GM03348 (cell line): ENCODE measurements at regions not wholly inside any gene's neighbourhood (a gene's known extent, or its start where the extent isn't known, plus 50 kb on each side); places are given as distances from the start of the nearest gene placed in this dataset.
A peak's percentile ranks its signal among the peaks of the same experiment; 100 is the strongest.
"Not testable (repeated sequence)": the region's sequence is repeated elsewhere in the genome, so short reads cannot be mapped to it uniquely, and the experiment has no call there.

Experiments used
- DNase-seq: peaks from one replicate; pipeline ENCODE4 v3.0.0; 2012; ENCODE audit warnings: low spot score

DNA sequence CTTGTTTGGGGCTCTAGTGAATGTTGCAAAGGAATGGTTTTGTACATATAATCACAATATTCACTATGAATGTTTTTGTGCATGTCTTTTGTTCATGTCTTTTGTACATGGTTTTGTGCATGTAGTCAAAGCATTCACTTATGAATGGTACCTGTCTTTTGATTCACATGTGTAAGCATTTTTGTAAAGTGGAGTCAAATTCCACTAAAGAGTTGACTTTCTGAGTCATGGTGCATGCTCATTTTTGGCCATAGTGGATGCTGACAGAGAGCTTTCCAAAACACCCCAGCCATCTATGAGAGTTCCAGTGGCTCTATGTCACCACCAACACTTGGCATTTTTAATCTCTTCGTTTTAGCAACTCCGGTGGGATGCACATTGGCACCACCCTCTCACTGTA, 1185.9 kb upstream of the TMEM132C start:
- no peak for DNase-seq

DNA sequence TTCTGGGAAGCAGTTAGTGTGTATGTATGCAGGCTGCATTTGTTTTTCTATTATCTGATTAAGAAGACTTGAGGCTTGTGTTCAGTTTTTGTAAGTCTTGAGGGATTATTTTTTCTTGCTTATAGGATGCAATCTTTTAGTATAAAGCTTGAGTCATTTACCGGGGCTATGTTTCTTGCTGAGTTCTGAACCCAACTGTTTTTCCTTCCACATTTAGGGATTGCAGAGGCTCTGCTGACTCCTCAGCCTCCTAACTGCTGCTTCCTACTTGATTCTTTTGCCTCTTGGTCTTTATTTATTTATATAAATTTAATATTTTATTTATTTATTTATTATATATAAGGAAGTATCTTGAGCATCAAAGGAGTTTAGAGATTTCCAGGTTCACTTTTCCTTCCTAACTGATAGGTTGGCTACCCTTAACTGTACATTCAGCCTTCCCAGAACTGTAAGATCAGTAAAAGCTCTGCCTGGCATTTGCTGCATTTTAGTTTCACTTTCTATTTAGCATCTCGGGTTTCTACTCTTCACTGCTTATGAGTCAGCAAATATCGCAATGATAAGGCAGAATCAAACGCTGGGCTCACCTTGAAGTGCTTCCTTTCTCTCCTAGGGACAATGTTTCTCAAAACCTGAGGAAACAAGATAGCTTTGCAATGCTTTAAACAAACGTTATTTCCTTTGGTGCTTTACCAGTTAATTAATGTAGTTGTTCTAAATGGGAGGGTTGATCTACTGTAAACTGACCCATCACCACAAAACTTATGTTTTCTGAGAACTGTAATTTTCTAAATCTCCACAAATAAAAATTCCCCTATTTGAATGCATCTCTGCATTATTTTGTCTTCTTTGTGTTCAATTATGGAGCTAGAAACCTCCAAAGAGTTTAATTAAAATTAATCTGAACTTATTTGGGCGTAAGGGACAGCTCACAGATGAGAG, 1183.7 kb upstream of the TMEM132C start:
- peak; percentile 64 for DNase-seq

DNA sequence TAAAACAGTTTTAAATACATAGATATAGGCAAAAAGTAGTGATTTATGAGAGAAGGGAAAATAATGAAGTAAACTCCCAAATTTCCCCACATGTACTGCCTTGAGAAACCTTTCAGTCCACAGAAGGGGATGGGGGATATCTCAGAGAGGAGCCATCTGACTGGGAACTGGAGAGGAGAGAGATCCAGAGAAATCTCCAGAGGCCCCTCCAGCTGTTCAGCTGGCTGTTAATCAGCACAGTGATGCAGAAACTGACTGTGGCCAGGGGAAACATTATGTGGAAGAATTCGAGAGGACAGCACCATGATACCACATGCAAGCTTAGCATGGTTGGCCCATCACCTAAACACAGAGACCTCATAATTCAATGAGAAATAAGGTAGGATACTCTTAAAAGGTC, 1165.9 kb upstream of the TMEM132C start:
- no peak for DNase-seq

DNA sequence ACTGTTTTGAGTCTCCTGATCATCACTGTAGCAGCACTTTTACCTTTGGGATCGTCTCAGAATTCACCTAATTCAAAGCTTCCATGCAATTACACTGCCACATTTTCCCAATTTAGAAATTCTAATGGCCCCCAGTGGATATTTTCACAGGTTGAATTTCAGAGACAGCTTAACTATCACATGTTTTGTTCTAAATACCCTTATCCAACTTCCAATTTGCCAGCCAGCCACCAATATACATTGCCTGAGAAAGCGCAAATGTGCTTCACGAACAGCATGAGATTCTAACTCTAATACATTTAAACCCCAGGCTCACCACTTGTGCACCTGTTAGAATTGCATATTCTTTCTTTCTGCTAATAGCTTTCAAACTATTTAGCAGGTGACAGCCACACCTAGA, 1160.9 kb upstream of the TMEM132C start:
- no peak for DNase-seq

DNA sequence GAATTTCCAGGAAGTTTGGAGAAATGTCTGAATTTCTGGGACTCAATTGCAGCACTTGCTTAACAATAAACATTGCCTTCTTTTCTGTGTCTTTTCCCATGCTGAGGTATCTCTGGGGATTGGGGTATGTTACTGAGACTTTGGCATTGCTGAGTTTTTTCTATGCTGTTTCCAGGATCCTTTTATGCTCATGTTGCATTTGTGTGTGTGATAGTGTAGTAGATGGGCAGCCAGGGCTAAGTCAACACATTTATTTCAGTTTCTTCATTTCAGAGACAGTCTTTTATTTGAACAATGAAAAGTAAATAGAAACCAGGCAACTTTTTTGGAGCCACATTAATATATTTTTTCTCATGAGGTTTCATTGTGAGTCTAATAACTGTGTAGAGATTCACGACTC, 1160.3 kb upstream of the TMEM132C start:
- DNase-seq, result no peak

DNA sequence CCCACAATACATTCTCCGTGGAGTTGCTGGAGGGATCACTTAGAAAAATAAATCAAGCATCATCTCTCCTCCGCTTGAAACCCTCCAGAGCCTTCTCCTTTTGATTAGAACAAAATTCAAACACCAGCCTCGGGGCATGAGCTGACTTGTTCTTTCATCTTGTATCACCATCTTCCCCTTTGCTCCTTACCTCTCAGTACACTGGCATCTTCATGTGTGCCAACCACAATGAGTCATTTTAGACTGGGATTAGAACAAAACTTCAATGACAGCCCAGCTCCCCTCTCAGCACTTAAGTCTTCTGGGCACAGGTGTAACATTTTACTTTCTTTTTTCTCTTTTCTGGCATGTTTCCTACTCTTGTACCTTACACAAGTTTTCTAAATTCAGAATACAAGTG, 1159.2 kb upstream of the TMEM132C start:
- no peak for DNase-seq

DNA sequence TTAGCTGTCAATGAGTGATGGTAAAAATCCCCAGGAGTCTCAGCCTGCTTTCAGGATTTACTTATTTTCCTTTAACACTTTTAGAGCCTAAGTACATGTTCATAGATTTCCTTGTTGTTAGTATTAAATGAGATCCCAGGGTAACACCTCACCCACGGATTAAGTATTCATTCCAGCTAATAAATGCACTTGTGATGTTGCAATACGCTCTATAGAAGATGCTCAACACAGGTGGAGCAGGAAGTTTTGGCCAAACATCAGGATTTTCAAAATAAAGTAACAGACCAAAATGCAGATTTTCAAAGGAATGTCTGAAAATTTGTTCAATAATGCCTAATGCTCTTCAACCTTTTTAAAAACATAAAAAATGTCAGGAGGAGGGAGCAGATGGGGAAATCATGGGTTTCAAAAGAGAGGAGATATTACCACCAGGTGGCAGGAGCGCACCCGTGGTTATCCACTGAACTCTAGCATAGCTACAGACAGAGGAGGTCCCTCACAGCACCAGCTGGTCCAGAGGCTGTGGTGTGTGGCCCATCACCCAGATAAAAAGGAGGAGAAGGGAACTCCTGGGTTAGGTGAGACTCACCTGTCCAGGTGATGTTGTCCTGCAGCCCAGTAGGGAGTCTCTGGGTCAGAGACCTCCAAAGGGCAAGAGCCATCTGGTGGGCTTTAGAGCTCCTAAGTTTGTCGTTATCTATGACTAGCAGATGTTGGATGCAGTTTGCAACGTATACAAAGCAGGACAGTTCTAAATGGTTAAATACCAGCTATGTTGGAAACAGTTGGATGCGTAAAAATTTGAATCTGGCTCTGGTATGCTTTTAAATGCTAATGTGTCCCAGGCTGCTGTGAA, 1158.4 kb upstream of the TMEM132C start:
- peak; percentile 84 for DNase-seq

DNA sequence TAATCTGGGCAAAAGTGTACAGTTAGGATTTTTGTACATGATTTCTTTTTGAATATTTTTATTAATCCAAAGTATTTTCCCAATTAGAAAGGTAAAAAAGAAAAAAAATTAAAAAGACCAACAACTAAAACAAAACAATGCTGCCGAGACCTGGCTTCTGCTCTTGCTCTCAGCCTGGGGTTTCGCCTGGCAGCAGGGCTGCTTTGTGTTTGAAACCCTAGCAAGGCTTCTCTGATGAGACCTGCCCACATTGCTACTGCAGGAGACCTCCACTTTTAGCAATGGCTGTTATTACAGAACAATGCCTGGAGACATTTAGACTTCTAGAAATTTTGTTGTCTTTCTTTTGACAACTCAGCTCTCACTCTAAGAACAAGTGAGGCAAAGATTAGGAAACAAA, 1153.0 kb upstream of the TMEM132C start:
- no peak for DNase-seq

DNA sequence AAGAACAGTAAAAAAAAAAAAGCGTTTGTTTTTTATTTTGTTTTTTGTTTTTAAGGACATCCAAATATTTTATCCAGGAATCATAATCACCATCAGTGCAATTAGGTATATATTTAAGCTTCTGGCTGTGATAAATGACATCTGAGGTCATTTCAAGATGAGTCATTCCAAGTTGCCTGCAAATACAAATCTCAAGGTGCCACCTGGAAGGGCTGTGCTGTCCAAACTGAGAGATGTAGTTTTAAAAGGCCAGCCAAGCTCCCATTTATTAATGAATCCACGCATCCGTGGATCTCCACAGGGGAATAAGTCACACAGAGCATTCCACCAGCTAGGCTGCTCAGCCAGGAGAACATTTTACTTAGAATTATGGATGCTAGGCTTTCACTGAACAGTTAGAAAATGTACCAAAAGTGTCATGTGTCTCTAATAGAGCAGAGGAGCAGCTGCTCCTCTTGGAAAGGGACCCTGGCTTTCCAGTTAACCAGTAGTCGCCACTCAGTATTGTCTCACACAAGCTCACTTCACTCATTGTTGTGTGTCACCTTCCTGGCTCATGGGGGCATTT, 1151.4 kb upstream of the TMEM132C start:
- DNase-seq, result no peak

DNA sequence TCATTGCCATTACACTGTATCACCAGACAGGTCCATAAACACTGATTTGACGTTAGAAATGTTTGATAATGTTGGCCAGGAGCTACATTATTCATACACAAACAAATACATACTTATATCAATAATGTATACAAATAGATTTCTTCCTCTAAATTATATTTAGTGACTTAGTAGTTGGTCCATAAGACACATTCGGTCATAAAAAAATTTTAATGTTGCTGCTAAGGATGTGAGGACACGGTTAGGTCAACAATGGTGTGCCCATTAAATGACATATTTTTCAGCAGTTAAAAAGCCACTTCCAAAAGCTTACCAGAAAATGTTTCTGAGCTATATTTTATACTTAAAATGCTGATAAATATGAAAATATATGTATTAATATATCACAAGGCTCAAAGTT, 1148.7 kb upstream of the TMEM132C start:
- no peak for DNase-seq

DNA sequence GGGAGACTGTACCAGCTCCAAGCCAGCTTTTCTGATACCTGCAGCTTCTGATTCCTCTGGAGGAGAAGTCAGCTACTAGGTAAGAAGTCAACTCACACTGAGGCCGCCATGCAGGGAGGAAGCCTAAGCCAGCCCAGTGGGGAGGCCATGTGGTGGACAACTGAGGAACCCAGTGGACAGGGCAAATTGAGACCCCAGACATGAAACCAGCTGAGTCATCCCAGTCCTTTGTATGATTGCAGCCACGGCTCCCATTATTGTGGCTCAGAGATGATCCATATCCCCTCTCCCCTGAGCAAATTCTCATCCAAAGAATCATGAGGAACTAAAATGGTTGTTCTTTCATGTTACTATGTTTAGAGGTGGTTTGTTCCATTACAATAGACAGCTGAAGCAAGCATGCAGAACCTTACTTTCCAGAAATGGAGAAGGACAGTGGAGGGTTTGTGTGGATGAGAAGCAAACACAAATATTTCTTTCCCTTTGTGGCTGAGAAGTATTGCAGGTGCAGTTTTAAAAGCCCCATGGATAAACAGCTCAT, 1147.3 kb upstream of the TMEM132C start:
- DNase-seq, result no peak

DNA sequence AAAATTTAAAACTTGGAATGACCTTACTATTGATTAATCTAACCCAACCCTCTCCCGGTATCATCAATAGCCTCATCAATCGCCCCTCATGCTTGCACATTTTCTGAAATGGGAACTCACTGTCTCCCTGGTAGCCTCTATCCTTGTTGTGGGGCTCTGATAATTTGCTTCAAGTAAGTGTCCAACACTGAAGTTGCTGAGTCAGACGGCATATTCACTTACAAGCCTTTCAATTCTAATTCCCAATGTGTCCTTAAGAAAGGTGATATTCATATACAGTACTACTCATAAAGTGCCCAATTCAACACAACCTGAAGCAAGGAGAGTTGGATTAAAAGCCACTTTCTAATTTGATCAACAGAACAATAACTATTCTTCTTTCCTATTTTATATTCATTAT, 1146.1 kb upstream of the TMEM132C start:
- no peak for DNase-seq

DNA sequence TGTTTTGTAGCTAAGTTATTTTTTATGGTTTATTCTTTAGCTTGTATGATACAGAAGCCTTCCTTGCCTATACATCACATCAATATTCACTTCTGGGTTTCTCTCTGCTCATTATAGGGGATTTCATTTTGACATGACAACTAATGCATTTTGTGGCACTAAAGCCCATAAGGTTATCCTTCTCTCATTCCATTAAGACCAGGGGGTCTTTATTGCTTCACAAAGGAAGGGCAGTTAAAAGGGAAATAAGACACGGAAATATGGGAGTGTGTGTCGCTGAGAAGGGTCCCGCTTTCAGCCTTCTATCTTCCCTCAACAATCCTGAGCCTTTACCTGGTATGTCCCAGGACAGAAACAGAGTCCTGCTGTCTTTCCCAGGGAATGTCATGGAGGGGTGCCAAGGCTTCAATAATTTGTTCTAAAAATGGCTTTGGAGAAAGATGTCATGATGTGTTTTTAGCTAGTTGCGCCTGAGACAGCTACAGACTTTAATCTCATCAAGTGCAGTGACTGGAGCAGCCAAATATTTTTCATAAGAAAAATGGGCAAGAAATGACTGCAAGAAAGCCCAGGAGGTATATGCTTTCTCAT, 1145.4 kb upstream of the TMEM132C start:
- no peak for DNase-seq

DNA sequence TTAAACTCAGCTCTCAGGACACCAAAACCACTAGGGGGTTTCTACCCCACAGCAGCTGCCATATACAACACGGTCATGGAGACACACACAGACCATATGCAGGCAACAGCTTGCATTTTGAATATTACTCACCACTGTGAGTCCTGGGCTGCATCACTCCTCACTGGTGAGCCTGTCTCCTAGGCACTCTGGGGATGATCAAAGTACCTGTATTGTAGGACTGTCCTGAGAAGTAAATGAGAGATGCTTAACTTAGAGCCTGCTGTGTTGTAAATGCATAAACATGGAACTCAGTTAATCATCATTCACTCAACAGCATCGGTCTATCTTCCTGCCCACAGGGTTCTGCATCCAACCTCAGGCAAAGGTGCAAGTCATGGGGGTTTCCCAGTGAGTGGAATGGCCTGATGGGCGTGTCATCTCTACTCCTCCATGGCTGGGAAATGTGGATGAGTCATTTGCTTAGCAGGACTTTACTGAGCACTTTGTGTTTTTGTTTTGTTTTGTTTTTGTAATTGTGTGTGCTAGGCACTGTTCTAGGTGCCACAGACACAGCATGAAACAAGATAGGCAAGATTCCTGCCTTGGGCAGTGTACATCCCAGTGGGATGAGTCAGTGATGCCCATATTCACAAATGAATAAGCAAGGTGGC, 1141.2 kb upstream of the TMEM132C start:
- peak; percentile 78 for DNase-seq

DNA sequence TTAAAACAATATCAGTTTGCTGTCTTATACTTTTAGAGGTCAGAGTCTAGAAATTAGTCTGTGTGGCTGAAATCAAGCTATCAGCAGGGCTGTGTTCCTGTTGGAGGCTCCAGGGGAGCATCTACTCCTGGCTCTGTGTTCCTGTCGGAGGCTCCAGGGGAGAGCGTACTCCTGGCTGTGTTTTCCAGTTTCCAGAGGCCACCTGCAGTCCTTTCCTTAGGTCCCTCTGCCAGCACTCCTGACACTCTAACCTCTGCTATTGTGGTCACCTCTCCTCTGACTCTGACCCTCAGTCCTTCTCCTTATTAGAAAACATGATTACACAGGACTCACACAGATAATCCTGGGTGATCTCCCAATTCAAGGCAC, 1140.7 kb upstream of the TMEM132C start:
- DNase-seq, result no peak

DNA sequence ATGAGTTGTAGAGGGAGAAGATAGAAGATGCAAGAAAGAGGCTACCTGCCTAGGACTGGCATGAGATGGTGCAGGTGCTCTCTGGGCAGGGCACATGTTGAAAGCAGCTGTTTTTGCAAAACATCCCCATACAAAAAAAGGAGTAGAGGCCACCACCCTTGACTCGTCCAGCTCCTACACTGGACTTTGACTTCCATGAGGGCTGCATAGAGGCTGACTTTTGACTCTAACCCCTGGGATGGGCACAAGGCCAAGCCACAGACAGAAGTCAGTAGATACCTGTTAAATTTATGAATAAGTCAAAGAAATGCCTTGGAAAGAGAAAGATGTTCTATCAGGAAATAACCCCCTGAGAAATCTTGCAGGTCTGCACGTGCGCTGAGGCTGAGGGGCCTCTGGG, 1139.1 kb upstream of the TMEM132C start:
- no peak for DNase-seq

DNA sequence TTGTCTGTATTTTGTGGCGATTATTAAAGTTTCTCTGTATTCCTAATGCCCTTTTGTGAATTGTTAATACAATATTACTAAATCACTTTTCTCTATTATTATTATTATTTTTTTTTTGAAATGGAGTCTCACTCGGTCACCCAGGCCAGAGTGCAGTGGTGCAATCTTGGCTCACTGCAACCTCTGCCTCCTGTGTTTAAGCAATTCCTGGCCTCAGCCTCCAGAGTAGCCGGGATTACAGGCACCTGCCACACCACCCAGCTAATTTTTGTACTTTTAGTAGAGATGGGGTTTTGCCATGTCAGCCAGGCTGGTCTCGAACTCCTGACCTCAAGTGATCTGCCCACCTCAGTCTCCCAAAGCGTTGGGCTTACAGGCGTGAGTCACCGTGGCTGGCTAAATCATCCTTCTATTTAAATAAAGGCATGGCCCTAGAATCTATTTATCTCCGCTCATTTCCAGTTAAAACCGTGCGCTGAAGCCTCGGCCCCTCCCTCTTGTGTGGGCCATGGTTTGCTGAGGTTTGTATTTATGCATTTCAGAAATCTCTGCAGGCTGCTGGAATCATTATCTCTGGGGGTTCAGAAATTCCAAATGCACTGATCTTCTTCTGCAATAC, 1136.4 kb upstream of the TMEM132C start:
- no peak for DNase-seq

DNA sequence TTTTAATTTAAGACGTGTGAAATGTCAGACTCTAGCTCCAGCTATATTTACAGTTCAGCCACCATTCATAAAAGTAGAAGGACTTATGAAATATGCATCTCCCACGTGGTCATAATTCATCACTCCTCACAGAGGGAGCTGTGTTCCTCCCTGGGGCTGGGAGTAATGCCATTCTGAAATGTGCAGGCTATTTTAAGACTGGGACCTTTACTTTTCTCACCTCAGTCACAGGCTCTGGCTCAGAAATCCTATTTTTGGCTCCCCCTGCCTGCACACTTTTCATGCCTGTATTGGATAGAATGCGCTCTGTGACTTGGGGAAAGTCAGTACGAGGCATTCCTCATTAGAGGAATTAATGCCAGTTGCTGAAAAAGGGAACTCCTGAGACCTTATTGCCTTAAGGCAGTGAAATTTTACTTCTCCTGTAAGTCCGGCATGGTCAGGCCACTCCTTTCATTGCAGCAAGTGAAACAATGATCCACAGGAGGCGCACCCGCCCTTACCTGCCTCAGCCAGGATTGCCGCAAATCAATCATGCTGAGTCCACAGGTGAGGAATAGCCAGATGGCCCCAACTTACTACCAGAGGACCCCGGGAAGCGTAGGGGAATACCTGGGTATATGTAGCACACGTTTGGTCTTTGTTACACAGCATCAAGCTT, 1133.2 kb upstream of the TMEM132C start:
- no peak for DNase-seq

DNA sequence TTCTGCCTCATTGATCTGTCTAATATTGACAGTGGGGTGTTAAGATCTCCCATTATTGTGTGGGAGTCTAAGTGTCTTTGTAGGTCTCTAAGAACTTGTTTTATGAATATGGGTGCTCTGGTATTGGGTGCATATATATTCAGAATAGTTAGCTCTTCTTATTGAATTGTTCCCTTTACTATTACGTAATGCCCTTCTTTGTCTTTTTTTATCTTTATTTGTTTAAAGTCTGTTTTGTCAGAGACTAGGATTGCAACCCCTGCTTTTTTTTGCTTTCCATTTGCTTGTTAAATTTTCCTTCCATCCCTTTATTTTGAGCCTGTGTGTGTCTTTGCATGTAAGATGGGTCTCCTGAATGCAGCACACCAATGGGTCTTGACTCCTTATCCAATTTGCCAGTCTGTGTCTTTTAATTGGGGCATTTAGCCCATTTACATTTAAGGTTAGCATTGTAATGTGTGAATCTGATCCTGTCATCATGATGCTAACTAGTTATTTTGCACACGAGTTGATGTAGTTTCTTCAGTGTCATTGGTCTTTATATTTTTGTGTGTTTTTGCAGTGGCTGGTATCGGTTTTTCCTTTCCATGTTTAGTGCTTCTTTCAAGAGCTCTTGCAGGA, 1126.0 kb upstream of the TMEM132C start:
- DNase-seq, result not testable (repeated sequence)

DNA sequence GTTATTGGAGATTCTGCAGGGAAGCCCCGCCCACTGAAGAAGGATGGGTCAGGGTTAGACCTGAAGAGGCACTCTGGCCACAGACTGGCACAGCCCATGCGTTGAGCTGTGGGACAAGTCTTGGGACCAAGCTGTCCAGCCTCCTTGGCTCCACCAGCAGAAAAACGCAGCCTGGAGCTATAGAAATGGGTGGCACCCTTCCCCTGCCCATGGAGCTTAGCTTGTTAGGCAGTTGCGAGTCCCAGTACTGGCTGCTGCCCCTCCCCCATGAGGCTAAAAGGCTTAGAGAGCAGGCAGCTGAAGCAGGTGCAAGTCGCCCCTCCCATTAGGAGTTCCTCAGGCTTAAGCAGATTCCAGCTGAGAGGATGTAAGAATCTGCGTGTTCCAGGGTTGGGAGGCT, 1124.0 kb upstream of the TMEM132C start:
- DNase-seq, result no peak
